ENCODE measurements at regions not wholly inside any gene's neighbourhood (a gene's known extent, or its start where the extent isn't known, plus 50 kb on each side); places are given as distances from the start of the nearest gene placed in this dataset.

DNA sequence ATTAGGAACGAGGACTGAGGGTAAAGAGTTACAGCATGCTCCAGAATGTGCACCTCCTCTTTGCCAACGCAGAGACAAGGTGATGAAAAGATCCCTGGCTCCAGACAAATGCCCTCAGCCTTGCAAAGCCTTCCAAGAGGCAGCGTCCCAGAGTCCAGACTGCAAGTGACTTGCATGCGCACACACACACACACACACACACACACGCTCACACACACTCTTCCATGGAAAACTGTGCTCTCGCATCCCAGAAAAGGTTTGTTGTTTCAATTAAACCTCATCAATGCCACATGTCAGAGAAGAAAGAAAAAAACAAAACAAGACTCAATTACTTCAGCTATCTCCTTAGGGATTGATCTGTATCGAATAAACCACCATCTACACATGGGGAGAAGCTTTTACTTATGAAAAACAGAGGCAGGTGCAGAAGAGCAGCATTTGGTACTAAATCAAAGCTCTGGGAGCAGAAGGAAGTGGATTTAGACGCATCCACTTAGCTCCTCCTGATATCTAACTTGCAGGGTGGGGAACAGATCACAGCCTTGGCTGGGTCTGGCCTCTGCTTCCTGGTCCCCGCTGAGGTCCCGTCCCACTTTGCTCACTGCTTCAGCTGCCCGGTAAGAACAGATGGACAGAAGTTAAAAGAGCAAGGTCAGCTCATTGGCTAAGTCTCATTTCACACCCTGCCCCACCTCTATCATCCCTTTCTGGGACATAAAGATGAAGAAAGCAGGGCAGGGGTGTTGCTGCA, 249.8 kb upstream of the BLID start:
- DNase-seq: no peak
- in situ Hi-C loops (cut with MboI; ENCODE audit: low pct_unique_long_range_greater_than_20kb, low sequenced_read_pairs): no loop called here

DNA sequence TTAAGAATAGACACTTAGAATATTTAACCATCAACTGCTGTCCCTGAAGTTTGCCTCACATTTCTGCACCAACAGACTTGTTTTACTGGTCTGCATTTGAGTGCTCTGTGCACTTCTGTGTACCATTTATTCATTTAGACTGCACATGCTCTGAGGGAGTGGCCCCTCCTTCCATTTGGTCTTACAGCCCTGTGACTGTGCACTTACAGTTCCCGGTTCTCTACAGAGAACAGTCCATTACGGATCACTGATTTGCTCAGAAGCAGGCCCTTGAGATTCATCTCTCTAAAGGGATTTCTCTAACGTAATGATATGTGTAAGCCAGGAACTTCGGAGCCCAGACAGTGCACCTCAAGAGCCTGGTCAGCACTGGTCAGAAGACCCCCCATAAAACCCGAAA, 247.3 kb upstream of the BLID start:
- DNase-seq: no peak
- in situ Hi-C loops (cut with MboI; ENCODE audit: low pct_unique_long_range_greater_than_20kb, low sequenced_read_pairs): no loop called here

DNA sequence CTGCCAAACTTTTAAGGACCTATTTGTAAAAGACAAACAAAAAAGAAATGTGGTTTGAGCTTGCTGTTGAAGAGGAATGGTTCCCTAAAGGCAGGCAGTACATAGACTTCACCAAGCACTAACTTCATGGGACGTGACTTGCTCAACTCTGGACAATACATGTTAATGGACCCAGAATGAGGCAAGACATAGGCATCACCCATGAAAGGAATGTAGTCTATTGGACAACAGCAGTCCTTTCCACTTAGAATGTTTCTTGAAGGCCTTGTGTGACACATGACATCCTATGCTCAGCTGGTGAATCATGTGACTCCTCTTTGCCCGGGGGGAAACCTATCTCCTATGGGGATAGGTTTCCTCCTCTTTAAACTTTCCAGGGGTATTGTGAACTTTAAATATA, 246.4 kb upstream of the BLID start:
- no peak for DNase-seq
- in situ Hi-C loops (cut with MboI; ENCODE audit: low pct_unique_long_range_greater_than_20kb, low sequenced_read_pairs): no loop called here

DNA sequence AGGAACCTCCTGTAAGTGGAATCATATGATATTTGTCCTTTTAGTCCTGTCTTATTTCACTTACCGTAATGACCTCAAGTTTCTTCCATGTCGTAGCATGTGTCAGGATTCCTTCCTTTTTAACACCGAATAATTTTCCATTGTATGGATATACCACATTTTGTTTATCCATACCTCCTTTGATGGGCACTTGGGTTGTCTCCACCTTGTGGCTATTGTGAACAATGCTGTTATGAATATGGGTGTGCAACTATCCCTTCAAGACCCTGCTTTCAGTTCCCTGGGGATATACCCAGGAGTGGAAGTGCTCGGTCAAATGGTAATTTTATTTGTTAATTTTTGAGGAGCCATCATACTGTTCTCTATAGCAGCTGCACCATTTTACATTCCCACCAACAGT, 244.9 kb upstream of the BLID start:
- no peak for DNase-seq
- in situ Hi-C loops (cut with MboI; ENCODE audit: low pct_unique_long_range_greater_than_20kb, low sequenced_read_pairs): no loop called here

DNA sequence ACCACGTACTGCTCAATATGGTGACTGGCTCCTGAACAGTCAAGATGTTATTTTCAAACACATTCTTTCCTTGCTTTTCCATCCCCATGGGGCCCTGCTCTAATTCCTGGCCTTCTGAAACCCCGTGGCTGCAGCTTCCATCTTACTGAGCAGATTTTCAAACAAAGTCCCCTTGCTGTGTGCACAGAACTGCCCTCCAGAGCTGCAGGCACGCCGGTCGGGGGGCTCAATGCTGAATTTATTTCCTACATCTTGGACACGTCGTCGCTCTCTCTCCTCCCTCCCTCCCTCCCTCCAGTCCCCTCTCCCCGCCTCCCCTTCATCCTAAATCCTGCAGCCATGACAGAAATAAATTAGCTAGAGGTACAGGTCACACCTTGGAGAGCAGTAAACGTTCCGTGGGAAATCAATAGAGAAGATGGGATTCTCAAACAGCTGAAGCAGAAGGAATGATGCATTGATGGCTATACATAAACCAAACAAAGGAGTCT, 243.1 kb upstream of the BLID start:
- in situ Hi-C loops (cut with MboI; ENCODE audit: low pct_unique_long_range_greater_than_20kb, low sequenced_read_pairs): no loop called here
- no peak for DNase-seq

DNA sequence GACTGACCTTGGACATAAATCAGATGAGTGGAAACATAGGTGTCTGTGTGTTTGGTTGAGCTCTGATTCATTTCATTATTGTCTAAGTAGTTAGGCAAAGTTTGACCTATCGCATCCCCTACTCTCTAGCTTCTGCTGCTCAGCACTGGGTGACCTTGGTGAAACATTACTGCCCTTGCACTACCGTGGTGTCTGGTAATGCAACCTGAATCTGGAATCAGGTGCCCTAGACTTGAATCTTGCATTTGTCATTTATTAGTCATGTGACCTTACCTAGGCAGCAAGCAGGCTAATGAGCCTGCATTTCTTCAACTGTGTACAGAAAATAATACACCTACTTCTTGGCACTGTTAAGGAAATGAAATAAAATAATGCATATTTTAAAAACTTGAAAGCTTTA, 242.3 kb upstream of the BLID start:
- in situ Hi-C loops (cut with MboI; ENCODE audit: low pct_unique_long_range_greater_than_20kb, low sequenced_read_pairs): no loop called here

DNA sequence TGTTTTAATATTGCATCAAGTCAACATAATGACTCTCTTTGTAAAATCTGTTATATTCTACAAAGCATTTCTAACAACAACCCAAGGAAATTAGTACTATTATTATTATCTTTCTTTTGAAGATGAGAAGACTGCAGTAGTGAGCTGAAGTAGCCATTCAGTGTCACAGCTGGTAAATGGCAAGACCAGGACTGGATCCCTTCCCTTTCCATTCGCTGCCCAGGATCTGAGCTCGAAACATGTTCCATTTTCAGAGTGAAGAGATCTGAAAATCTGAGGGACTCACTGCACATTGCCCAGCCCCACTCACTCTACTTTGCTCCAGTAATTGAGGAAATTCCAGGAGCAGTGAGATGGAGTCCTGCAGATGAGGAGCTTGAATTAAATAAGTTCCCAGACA, 240.0 kb upstream of the BLID start:
- in situ Hi-C loops (cut with MboI; ENCODE audit: low pct_unique_long_range_greater_than_20kb, low sequenced_read_pairs): no loop called here
- no peak for DNase-seq

More for the DNA sequence above, 242.3 kb upstream of the BLID start:
- DNase-seq: no peak

DNA sequence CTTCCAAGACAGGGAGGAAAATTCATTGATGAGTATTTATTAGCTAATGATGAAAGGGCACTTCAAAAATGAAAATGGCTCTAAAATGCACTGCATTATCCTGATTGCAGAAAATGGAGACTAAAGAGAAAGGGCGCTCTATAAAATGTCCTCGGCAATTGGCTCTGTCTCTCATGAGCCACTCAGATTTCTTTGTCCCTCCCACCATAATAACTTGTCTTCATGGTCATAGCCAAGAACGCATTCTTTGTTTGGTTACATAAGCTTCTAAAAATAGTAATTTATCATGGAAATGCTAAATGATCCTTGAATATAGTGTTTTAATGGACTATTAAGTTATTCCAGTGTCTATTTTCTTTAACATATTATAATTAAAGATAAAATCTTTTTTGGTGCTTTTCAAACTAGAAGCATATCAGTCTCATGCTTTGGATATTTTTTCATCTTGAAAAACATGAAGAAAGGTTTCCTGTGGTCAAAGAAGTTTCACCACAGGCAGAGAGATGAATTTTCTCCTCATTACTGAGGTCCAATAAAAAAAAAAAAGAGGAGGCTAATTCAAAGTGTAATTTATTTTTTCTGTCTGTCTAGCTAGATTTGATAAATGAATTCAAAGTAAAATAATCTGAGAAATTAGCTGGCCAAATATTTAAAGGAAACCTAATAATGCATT, 238.1 kb upstream of the BLID start:
- DNase-seq: no peak
- in situ Hi-C loops (cut with MboI; ENCODE audit: low pct_unique_long_range_greater_than_20kb, low sequenced_read_pairs): no loop called here

DNA sequence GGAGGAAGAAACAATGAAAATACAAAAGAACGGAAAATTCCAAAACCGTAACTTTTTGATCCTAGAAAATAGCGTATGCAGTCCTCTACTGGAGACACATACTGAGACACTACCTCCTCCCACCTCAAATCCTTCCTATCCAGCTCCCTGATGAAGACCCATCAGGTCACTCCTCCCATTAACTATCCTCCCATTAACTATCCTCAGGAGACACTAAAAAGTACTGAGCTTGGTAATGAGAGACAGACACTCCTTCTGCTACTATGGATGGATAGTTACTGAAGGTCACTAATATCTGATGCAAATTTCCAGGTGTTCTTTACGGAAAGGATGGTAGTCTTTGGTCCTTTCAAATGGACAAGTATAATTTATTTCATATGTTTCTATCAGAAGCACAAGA, 237.5 kb upstream of the BLID start:
- in situ Hi-C loops (cut with MboI; ENCODE audit: low pct_unique_long_range_greater_than_20kb, low sequenced_read_pairs): no loop called here

DNA sequence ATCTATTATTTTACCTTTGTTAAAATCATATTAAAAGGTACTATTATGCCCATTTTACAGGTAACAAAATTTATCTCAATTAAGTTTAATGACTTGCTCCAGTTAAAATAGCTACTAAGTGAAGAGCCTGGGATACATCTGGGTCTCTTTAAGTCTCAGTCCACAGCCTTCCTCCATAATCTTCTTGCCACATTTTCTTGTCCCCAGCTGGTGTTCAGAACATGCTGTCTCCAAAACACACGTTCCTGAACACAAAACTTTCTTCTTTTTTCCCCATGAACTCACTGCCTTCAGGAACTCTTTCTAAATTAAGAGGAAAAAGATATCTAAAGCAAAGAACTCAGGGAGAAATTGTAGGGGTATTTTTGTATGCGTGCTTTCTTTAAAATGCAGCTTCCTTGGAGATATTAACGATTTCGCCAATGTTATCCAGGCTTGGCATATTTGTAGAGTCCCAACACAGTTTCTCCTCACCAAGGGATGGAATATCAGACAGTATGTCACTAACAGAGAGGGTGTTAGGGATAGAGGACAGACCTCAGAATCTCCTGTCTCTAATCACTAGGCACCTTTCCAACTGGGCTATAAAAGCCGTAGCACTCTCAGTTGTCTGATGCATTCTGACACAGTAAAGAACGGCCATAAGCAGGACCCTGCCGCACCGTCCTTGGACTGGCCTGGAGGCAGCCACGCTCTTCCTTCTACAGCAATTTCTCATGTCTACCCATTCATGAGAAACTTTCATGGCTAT, 232.8 kb upstream of the BLID start:
- in situ Hi-C loops (cut with MboI; ENCODE audit: low pct_unique_long_range_greater_than_20kb, low sequenced_read_pairs): no loop called here

More for the DNA sequence above, 237.5 kb upstream of the BLID start:
- no peak for DNase-seq

DNA sequence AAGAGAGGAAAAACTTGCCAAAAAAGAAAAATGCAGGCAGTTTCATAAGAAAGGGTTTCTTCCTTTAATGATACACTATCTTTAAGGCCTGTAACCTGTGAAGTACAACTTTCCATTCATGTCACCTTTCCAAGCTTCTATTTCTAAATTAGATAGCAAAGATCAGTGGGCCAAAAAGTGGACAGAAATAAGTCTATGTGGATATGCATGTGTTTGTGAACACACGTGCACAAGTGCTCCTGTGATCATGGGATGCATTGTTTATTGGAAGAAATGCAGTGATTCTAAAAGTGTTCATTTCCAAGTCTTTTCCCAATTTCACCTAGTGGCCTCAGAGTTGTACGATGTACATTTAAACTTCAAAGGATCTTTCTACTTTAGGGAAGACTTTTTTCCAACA, 230.0 kb upstream of the BLID start:
- in situ Hi-C loops (cut with MboI; ENCODE audit: low pct_unique_long_range_greater_than_20kb, low sequenced_read_pairs): no loop called here
- no peak for DNase-seq

More for the DNA sequence above, 232.8 kb upstream of the BLID start:
- no peak for DNase-seq

DNA sequence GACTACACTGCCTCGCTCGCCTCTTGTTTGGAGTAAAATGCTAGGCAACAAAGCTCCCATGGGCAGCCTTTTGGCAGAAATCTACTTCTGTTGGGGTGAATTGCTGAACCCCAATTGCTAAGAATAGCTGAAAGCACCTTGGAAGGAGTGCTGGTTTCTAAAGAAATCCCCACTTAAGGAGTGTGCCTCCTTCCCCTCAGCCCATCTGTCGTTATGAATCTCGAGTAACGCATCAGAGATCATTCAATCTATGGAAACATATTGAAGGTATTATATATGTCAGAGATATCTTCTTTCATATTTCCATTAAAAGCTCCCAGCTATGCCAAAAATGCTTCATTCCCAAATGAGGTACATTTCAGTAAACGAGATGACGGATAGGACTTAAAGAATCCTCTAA, 229.6 kb upstream of the BLID start:
- in situ Hi-C loops (cut with MboI; ENCODE audit: low pct_unique_long_range_greater_than_20kb, low sequenced_read_pairs): no loop called here
- no peak for DNase-seq

DNA sequence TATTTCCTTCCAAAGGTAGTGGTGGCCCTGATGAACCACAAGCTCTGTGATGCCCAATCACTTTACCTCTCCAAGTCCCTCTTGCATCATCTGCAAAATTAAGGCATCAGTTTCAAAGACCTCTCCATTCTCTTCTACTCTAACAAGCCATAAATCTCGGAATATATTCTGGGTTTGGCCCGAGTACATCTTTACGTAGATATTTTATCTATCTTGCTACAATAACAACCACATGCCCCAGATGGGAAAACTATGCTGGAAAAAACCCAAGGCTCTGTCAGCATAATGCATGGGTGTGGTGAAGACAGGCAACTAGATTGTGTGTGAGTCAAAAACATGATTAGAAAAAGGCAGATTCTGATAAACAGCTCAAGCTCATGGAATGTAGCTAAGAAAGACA, 228.2 kb upstream of the BLID start:
- in situ Hi-C loops (cut with MboI; ENCODE audit: low pct_unique_long_range_greater_than_20kb, low sequenced_read_pairs): no loop called here
- DNase-seq: no peak

DNA sequence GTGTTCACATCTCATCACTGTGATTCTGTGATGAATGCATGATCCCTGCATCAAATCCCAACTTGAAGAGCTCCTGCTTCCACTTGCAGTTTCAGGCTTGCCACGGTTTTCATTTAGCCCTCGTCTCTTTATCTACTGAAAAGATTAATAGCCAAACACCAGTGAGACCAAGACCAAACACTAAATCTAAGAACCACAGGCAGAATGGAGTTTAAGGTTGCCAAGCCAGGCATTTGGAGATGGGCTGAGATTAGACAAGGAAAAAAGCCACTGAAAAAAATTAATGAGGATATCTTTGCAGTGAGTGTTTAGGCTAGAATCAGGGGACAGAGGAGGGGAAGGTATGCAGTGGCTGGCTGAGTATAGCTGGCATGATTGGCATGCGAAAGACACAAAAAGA, 227.2 kb upstream of the BLID start:
- in situ Hi-C loops (cut with MboI; ENCODE audit: low pct_unique_long_range_greater_than_20kb, low sequenced_read_pairs): no loop called here
- no peak for DNase-seq

DNA sequence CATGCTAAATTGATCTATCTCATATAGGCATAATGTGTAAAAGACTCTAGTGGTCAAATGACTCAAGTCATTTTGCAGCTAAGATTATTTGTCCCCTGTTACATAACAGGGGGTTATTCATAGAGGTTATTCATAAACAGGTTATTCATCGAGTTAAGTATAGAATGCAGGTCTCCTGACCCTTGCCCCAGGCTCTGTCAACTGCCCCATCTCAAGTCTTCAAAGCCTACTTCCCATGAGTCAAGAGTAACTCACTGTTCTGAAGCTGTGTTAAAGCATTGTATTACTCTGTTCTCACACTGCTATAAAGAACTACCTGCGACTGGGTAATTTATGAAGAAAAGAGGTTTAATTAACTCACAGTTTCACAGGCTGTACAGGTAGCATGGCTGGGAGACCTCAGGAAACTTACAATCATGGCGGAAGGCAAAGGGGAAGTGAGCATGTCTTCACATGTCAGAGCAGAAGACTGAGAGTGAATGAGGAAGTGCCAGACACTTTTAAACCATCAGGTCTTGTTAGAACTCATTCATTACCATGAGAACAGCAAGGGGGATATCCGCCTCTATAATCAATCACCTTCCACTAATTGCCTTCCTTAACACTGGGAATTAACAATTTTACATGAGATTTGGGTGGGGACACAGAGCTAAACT, 226.2 kb upstream of the BLID start:
- peak; percentile 59 for DNase-seq
- in situ Hi-C loops (cut with MboI; ENCODE audit: low pct_unique_long_range_greater_than_20kb, low sequenced_read_pairs): no loop called here

DNA sequence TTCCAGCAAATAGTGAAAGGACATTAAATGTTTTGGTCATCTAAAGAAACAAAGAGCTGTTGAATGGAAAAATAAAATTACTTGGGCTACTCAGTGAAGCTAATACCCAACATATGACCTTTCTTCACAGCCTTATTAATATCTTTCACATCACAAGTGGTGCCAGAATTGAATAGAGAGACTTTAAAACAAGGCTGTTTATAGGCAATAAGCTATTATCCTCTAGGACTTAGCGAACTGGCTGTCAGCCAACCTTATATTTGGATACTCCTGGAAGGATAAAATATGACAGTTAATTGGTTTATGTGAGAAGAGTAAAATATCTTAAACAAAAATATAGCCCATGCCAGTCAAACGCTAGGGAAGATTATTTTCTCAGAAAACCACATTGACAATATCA, 225.5 kb upstream of the BLID start:
- in situ Hi-C loops (cut with MboI; ENCODE audit: low pct_unique_long_range_greater_than_20kb, low sequenced_read_pairs): no loop called here
- no peak for DNase-seq

DNA sequence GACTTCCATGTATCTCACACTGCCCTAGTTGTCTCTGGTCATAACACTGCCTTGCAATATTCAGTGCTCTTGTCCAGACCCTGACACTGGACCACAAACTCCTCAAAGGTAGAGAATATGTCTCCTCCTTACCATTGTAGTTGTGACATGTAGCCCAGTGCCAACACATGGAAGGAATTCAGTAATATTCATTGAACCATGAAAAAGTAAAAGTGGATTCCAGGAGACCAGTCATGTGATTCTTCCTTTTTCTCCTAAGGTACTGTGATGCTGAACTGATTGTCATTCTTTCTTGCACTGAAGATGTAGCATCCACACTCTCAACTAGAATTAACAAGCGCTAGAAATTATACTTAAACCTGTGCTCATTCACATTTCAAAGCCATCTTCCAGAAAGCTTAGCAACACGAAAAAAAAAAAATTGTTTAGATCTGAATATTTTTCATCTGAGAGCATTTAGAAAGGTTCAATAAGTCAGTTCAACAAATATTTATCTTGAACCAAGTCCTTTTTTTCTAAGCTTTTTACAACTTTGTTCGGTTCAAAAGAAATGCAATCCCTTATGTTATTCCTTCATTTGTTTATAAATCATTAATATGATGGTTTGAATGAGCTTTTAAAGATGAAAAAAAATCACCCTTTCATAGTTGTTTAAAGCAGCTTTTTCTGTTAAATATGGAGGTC, 224.7 kb upstream of the BLID start:
- DNase-seq: no peak

DNA sequence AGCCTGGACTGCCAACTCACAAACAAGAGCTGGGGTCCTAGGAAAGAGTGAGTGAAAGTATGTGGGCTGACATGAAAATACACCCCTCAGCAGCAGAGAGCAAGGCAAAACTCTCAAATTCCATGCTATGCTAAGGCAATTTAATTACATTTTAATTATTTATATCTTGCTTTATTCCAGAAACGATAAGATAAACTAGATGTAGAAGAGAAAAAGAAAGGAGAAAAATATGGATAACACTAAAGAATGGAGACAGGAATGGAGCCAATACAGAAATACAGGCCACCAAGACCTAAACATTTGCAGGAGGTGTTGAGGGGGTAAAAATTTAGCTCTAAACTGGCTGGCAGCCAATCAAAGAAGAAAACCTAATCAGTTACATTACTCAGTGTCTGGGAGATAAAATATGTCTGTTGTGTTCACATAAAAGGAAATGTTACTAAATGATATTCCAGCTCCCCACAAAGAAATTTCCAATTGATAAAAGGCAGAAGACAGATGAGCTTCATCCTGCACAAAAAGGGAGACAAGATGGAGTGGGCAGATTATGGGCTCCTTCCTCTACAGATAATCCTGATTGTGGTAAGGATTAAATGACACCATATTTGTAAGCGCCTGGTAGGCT, 223.5 kb upstream of the BLID start:
- in situ Hi-C loops (cut with MboI; ENCODE audit: low pct_unique_long_range_greater_than_20kb, low sequenced_read_pairs): no loop called here
- DNase-seq: no peak

More for the DNA sequence above, 224.7 kb upstream of the BLID start:
- in situ Hi-C loops (cut with MboI; ENCODE audit: low pct_unique_long_range_greater_than_20kb, low sequenced_read_pairs): no loop called here

DNA sequence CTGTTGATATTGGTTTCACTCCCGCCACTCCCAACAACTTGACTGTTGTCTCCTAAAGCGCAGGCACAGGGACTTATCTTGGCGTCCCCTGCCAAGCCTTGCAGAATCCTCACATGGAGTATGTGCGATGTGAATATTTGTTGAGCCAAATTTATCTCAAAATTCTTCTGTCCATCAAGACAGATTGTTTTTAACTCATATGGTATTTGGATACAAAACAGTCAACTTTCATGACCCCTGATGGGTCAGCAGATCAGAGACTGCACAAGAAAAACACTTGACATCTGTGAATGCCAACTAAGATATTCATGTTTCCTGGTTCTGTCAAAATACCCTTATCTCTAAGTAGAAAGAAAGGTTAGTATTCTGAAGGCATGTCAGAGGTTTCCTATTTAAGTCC, 221.7 kb upstream of the BLID start:
- in situ Hi-C loops (cut with MboI; ENCODE audit: low pct_unique_long_range_greater_than_20kb, low sequenced_read_pairs): no loop called here
- DNase-seq: no peak
